ENCODE measurements at regions not wholly inside any gene's neighbourhood (a gene's known extent, or its start where the extent isn't known, plus 50 kb on each side); places are given as distances from the start of the nearest gene placed in this dataset.

DNA sequence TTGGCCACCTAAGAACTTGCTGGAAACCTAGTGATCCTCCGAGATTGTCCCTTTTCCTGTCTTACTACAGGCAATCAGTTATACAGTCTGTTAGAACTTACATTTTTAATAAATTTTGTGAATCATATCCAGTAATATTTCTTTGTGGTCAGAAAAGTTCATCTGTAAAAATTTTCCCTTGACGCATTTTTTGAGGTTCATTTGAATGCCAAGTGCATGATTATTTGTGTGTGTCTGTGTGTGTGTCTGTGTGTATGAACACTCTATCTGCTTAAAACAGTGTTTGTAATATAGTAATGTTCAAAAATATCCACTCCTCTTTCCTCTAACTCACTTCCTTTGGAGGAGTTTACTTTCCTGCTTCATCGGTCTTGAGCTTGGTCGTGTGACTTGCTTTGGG lies 468.7 kb upstream of the FLRT2 start:
- WGBS (ENCODE audit: insufficient coverage): 100% methylated on average over 3 of the region's 4 CpGs
- Mint-ChIP-seq H3K27ac (no peak overlapping the region), H3K4me1 (no peaks in the 10 kb centered on the region), H3K4me3 (no peak overlapping the region), H3K9me3 (peaks cover 0 to 3% of the 10 kb centered on the region in 2 donors), H3K36me3 (no peaks in the 10 kb centered on the region), H3K27me3 (ENCODE audit: low read depth in 2 of 2) (no peaks in the 10 kb centered on the region)
- no peak overlapping the region for H3K4me3 ChIP-seq (ENCODE audit: low read length)
- no peaks in the 10 kb centered on the region for H3K27me3 ChIP-seq (ENCODE audit: control insufficient read depth, insufficient read depth, low read length)
- H3K9me3 ChIP-seq (ENCODE audit: control insufficient read depth, insufficient read depth, low read length): no peaks in the 10 kb centered on the region
- H3K4me1 ChIP-seq (ENCODE audit: control insufficient read depth, insufficient read depth, low read length): no peaks in the 10 kb centered on the region
- TF ChIP-seq, protein P1, sequence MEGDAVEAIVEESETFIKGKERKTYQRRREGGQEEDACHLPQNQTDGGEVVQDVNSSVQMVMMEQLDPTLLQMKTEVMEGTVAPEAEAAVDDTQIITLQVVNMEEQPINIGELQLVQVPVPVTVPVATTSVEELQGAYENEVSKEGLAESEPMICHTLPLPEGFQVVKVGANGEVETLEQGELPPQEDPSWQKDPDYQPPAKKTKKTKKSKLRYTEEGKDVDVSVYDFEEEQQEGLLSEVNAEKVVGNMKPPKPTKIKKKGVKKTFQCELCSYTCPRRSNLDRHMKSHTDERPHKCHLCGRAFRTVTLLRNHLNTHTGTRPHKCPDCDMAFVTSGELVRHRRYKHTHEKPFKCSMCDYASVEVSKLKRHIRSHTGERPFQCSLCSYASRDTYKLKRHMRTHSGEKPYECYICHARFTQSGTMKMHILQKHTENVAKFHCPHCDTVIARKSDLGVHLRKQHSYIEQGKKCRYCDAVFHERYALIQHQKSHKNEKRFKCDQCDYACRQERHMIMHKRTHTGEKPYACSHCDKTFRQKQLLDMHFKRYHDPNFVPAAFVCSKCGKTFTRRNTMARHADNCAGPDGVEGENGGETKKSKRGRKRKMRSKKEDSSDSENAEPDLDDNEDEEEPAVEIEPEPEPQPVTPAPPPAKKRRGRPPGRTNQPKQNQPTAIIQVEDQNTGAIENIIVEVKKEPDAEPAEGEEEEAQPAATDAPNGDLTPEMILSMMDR (IDR thresholded peaks at IDR 0.05): no peak
- no peaks in the 10 kb centered on the region for H3K36me3 ChIP-seq (ENCODE audit: control insufficient read depth, insufficient read depth, low read length)
- intact Hi-C loops (cut with micrococcal nuclease): no loop called here
- ATAC-seq: no peak
- no peak overlapping the region for H3K27ac ChIP-seq (ENCODE audit: low read length)
- DNase-seq: no peak

- H3K36me3 Mint-ChIP-seq: no peaks in the 10 kb centered on the region
- no peaks in the 10 kb centered on the region for H3K4me1 Mint-ChIP-seq
- Histone ChIP-seq H3K27ac (ENCODE audit: low read length) (no peak overlapping the region), H3K27me3 (ENCODE audit: control insufficient read depth, insufficient read depth, low read length) (no peaks in the 10 kb centered on the region), H3K36me3 (ENCODE audit: control insufficient read depth, insufficient read depth, low read length) (no peaks in the 10 kb centered on the region), H3K4me1 (ENCODE audit: control insufficient read depth, insufficient read depth, low read length) (no peaks in the 10 kb centered on the region), H3K9me3 (ENCODE audit: control insufficient read depth, insufficient read depth, low read length) (no peaks in the 10 kb centered on the region), H3K4me3 (ENCODE audit: low read length) (no peak overlapping the region)
- TF ChIP-seq, protein P1 (IDR thresholded peaks at IDR 0.05): no peak
- no peak overlapping the region for H3K27ac Mint-ChIP-seq
- no peak overlapping the region for H3K4me3 Mint-ChIP-seq
- DNase-seq: no peak
- H3K27me3 Mint-ChIP-seq (ENCODE audit: low read depth in 2 of 2): no peaks in the 10 kb centered on the region
- WGBS (ENCODE audit: insufficient coverage): 78% methylated on average over 2 of the region's 2 CpGs
- peaks cover 0 to 2% of the 10 kb centered on the region in 2 donors for H3K9me3 Mint-ChIP-seq
- no peak for ATAC-seq
- intact Hi-C loops (cut with micrococcal nuclease): no loop called here
These were observed 466.2 kb upstream of the FLRT2 start for GRCh38 chr14:85063747-85064146.

GRCh38 chr14:85071447-85071846 lies 458.5 kb upstream of the FLRT2 start:
- DNase-seq: no peak
- H3K4me1 Mint-ChIP-seq: no peaks in the 10 kb centered on the region
- no peak overlapping the region for H3K4me3 Mint-ChIP-seq
- H3K4me1 ChIP-seq (ENCODE audit: control insufficient read depth, insufficient read depth, low read length): no peaks in the 10 kb centered on the region
- H3K36me3 Mint-ChIP-seq: no peaks in the 10 kb centered on the region
- H3K9me3 ChIP-seq (ENCODE audit: control insufficient read depth, insufficient read depth, low read length): no peaks in the 10 kb centered on the region
- intact Hi-C loops (cut with micrococcal nuclease): no loop called here
- H3K27ac ChIP-seq (ENCODE audit: low read length): no peak overlapping the region
- H3K36me3 ChIP-seq (ENCODE audit: control insufficient read depth, insufficient read depth, low read length): no peaks in the 10 kb centered on the region
- H3K27ac Mint-ChIP-seq: no peak overlapping the region
- 82% methylated on average over 4 of the region's 6 CpGs for WGBS (ENCODE audit: insufficient coverage)
- H3K4me3 ChIP-seq (ENCODE audit: low read length): no peak overlapping the region
- ATAC-seq: no peak
- peaks cover 4 to 5% of the 10 kb centered on the region in 2 donors for H3K9me3 Mint-ChIP-seq
- TF ChIP-seq, protein P1 (IDR thresholded peaks at IDR 0.05): no peak
- H3K27me3 Mint-ChIP-seq (ENCODE audit: low read depth in 2 of 2): no peaks in the 10 kb centered on the region
- no peaks in the 10 kb centered on the region for H3K27me3 ChIP-seq (ENCODE audit: control insufficient read depth, insufficient read depth, low read length)

DNA sequence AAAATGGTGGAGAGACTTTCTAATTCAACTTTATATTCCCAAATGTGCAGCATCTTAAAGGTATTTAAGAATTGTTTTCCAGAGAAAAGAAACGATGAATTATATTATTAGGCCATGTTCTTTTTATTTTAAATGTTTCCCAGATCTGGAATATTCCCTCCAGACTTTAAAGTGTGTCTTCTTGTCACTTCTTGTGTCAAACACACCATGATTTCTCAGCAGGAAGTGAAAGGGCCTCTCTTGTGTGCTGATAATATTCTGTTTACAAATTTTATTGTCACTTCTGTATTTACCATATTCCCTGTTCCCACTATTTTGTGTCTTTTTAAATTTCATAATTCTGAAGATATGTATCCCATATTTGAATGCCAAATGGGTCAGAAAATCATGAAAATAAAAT lies 455.0 kb upstream of the FLRT2 start:
- no peaks in the 10 kb centered on the region for H3K4me1 ChIP-seq (ENCODE audit: control insufficient read depth, insufficient read depth, low read length)
- no peak for DNase-seq
- ATAC-seq: no peak
- no peaks in the 10 kb centered on the region for H3K27me3 Mint-ChIP-seq (ENCODE audit: low read depth in 2 of 2)
- no peak overlapping the region for H3K4me3 Mint-ChIP-seq
- H3K4me3 ChIP-seq (ENCODE audit: low read length): no peak overlapping the region
- H3K9me3 ChIP-seq (ENCODE audit: control insufficient read depth, insufficient read depth, low read length): no peaks in the 10 kb centered on the region
- no CpG with 5 or more reads among the region's 1 CpG for WGBS (ENCODE audit: insufficient coverage)
- no peaks in the 10 kb centered on the region for H3K27me3 ChIP-seq (ENCODE audit: control insufficient read depth, insufficient read depth, low read length)
- H3K27ac ChIP-seq (ENCODE audit: low read length): no peak overlapping the region
- no peaks in the 10 kb centered on the region for H3K4me1 Mint-ChIP-seq
- no peaks in the 10 kb centered on the region for H3K36me3 Mint-ChIP-seq
- intact Hi-C loops (cut with micrococcal nuclease): no loop called here
- peaks cover 3 to 4% of the 10 kb centered on the region in 2 donors for H3K9me3 Mint-ChIP-seq
- H3K27ac Mint-ChIP-seq: no peak overlapping the region
- no peaks in the 10 kb centered on the region for H3K36me3 ChIP-seq (ENCODE audit: control insufficient read depth, insufficient read depth, low read length)
- TF ChIP-seq, protein P1 (IDR thresholded peaks at IDR 0.05): no peak

Data from natural killer cell (primary cell).